Progenitor cell of endocrine pancreas (in vitro differentiated cells): ENCODE measurements at regions not wholly inside any gene's neighbourhood (a gene's known extent, or its start where the extent isn't known, plus 50 kb on each side); places are given as distances from the start of the nearest gene placed in this dataset.

Experiments used
- DNase-seq: peaks from one replicate; pipeline ENCODE4 v3.0.0; 2021; ENCODE audit warnings: low spot score; ENCODE audit not compliant: unreplicated experiment
- H3K27ac Mint-ChIP-seq: 2 replicates; pipeline ENCODE4 v1.8.0; 2021; ENCODE audit warnings: mild to moderate bottlenecking, moderate library complexity, mixed read lengths
- H3K27me3 Mint-ChIP-seq: 2 replicates; pipeline ENCODE4 v1.8.0; 2021; ENCODE audit warnings: mixed read lengths
- H3K36me3 Mint-ChIP-seq: 2 replicates; pipeline ENCODE4 v1.8.0; 2022; ENCODE audit warnings: mixed read lengths; ENCODE audit not compliant: insufficient read depth
- H3K4me1 Mint-ChIP-seq: 2 replicates; pipeline ENCODE4 v1.8.0; 2021; ENCODE audit warnings: low read depth, mixed read lengths
- H3K4me3 Mint-ChIP-seq: 2 replicates; pipeline ENCODE4 v1.8.0; 2021; ENCODE audit warnings: low read depth, mild to moderate bottlenecking, moderate library complexity, mixed read lengths
- H3K9me3 Mint-ChIP-seq: 2 replicates; pipeline ENCODE4 v1.8.0; 2021; ENCODE audit warnings: low read depth, mixed read lengths
- CTCF ChIP-seq: fragments of 200-600 bp; sonication (generic); IDR thresholded peaks from one replicate; pipeline ENCODE4 v1.5.0; 2021; ENCODE audit warnings: antibody characterized with exemption, mild to moderate bottlenecking; ENCODE audit not compliant: unreplicated experiment

- no peaks in the 10 kb centered on the region for H3K27me3 Mint-ChIP-seq
- H3K36me3 Mint-ChIP-seq: no peaks in the 10 kb centered on the region
- no peaks in the 10 kb centered on the region for H3K4me1 Mint-ChIP-seq
- no peak for DNase-seq
- H3K27ac Mint-ChIP-seq: no peak overlapping the region
- no peak for TF ChIP-seq CTCF
- no peak overlapping the region for H3K4me3 Mint-ChIP-seq
- no peaks in the 10 kb centered on the region for H3K9me3 Mint-ChIP-seq
Observed at GRCh38 chr5:29414681-29415080, 1778.8 kb upstream of the CDH6 start.

GRCh38 chr5:29412979-29413378, 1780.5 kb upstream of the CDH6 start:
- Mint-ChIP-seq H3K27ac (no peak overlapping the region), H3K4me3 (no peak overlapping the region), H3K4me1 (no peaks in the 10 kb centered on the region), H3K27me3 (no peaks in the 10 kb centered on the region), H3K36me3 (no peaks in the 10 kb centered on the region), H3K9me3 (no peaks in the 10 kb centered on the region)
- DNase-seq: no peak
- no peak for TF ChIP-seq CTCF

- H3K36me3 Mint-ChIP-seq: no peaks in the 10 kb centered on the region
- H3K4me1 Mint-ChIP-seq: no peaks in the 10 kb centered on the region
- H3K27ac Mint-ChIP-seq: no peak overlapping the region
- no peaks in the 10 kb centered on the region for H3K27me3 Mint-ChIP-seq
- no peak for DNase-seq
- H3K4me3 Mint-ChIP-seq: no peak overlapping the region
- peaks cover 22% of the 10 kb centered on the region for H3K9me3 Mint-ChIP-seq
- no peak for TF ChIP-seq CTCF
Observed at GRCh38 chr5:29402270-29402669, 1791.2 kb upstream of the CDH6 start.

GRCh38 chr5:29389993-29390392, 1803.5 kb upstream of the CDH6 start:
- peaks cover 12% of the 10 kb centered on the region for H3K9me3 Mint-ChIP-seq
- H3K27ac Mint-ChIP-seq: no peak overlapping the region
- TF ChIP-seq CTCF: no peak
- H3K4me1 Mint-ChIP-seq: no peaks in the 10 kb centered on the region
- no peak for DNase-seq
- no peaks in the 10 kb centered on the region for H3K36me3 Mint-ChIP-seq
- H3K4me3 Mint-ChIP-seq: no peak overlapping the region
- H3K27me3 Mint-ChIP-seq: no peaks in the 10 kb centered on the region

- Mint-ChIP-seq H3K4me1 (no peaks in the 10 kb centered on the region), H3K27ac (no peak overlapping the region), H3K9me3 (peaks cover 15% of the 10 kb centered on the region), H3K36me3 (no peaks in the 10 kb centered on the region), H3K27me3 (no peaks in the 10 kb centered on the region), H3K4me3 (no peak overlapping the region)
- TF ChIP-seq CTCF: no peak
- no peak for DNase-seq
Observed at GRCh38 chr5:29387384-29387783, 1806.1 kb upstream of the CDH6 start.
